ENCODE measurements at regions not wholly inside any gene's neighbourhood (a gene's known extent, or its start where the extent isn't known, plus 50 kb on each side); places are given as distances from the start of the nearest gene placed in this dataset.
"Not testable (repeated sequence)": the region's sequence is repeated elsewhere in the genome, so short reads cannot be mapped to it uniquely, and the experiment has no call there.

DNA sequence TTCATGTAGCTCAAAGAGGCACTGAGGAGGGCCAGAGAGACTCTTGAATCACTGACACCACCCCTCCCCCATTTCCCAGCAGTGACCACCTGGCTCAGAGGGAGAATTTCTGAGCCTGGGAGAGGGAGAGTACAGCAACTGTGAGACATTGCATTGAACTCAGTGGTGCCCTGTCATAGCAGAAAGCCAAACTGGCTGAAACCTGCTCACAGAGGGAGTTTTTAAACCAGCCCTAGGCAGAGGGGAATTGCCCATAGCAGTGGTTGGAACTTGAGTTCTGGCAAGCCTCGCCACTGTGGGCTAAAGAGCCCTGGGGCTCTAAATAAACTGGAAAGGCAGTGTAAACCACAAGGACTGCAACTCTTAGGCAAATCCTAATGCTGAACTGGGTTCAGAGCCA lies 243.1 kb downstream of the ADCYAP1 start:
- no peak for DNase-seq

DNA sequence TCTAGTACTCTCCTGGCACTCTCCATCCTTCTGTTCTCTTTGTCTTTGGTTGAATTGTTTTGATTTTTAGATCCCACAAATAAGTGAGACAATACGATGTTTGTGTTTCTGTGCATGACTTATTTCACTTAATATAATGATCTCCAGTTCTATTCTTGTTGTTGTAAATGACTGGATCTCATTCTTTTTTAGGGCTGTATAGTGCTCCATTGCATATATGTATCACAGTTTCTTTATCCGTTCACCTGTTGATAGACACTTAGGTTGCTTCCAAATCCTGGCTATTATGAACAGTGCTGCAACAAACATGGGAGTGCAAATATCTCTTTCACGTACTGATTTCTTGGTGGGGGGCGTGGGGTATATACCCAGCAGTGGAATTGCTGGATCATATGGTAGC lies 245.0 kb downstream of the ADCYAP1 start:
- DNase-seq: no peak

DNA sequence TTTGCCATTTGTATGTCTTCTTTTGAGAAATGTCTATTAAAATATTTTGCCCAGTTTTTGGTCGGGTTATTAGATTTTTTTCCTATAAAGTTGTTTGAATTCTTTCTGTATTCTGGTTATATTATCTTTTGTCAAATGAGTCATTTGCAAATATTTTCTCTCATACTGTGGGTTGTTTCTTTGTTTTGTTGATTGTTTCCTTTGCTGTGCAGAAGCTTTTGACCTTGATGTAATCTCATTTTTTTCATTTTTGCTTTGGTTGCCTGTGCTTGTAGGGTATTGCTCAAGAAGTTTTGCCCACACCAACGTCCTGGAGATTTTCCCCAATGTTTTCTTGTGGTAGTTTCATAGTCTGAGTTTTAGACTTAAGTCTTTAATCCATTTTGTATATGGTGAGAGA lies 245.7 kb downstream of the ADCYAP1 start:
- no peak for DNase-seq

DNA sequence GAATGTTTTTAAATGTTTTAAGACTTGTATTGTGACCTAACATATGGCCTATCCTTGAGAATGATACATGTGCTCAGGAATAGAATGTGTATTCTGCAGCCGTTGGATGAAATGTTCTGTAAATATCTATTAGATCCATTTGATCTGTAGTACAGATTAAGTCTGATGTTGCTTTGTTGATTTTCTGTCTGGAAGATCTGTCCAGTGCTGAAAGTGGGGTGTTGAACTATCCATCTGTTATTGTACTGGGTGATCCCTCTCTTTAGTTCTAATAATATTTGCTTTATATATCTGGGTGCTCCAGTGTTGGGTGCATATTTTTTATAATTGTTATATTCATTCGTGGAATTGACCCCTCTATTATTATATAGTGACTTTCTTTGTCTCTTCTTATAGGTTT lies 248.3 kb downstream of the ADCYAP1 start:
- DNase-seq: not testable (repeated sequence)

DNA sequence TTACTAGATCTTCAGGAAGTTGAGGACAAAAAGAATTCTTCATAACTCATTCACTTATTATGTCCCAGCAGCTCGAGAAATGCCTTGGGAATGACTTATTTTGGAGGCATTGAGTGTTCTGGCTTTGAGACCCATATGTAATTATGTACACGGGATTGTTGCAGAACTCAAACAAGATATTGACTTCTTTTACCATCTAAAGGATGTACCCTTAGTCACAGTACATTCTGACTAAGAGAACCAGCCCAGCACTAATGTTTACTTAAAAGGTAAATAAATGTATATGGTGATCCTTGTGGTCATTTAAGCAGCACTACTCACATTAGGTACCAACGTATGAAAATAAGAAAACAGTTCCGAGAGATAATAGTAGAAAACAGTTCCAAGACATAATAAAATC lies 268.9 kb downstream of the ADCYAP1 start:
- DNase-seq: no peak

DNA sequence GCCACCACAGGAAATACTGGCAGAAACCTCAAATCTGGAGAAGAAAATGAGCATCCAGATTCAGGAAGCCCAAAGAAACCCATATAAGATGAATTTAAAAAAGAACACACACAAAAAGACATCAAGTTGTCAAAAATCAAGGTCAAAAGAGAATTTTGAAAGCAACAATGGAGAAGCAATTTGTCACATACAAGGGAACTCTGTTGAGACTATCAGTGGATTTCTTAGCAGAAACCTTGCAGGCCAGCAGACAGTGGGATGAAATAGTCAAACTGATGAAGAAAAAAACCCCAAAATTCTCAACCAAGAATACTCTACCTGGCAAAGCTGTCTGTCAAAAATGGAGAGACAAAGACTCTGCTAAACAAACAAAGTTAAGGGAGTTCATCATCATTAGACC lies 272.6 kb downstream of the ADCYAP1 start:
- no peak for DNase-seq

DNA sequence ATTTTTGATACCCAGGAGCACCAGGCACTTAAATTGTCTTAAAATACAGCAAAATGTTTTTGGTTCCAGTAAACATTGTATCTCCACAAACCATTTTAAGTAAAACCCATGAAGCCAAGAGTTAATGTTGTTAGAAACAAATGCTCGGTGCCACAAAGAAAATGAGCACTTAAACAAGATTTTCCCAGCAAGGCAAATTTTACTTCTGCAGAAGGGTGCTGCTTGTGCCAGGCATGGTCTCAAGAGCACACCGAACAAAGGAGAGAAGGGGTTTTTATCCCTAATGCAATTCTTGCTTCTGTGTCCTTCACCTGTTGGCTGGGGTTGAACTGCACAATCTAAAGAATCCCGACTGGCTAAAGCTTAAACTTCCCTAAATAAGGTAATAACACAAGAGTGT lies 286.7 kb downstream of the ADCYAP1 start:
- no peak for DNase-seq

DNA sequence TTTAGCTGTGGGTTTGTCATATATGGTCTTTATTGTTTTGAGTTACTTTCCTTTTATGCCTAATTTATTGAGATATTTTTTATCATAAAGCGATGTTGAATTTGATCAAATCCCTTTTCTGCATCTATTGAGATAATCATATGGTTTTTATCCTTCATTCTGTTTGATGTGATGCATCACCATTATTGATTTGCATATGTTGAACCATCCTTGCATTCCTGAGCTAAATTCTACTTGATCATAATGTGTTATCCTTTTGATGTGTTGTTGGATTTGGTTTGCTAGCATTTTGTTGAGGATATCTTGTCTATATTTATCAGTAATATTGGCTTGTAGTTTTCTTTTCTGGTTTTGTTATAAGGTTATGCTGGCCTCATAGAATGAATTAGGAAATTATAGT lies 308.5 kb downstream of the ADCYAP1 start:
- no peak for DNase-seq

DNA sequence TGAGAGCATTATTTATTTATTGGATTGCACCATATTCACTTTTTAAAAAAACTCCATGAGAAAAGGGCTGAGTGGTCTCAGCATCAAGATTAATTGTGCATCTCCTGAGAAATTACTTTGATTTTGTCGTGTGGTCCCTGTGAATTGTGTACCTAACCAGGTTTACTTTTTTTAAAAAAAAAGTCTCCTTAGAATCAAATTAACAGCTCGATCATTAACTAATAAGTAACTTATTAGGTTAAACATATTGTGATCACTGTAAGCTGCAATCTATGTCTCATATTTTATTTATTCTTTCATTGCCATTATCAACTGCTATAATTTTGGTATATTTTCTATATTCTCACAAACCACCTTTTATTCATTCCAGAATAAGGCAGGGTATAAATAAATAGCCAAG lies 318.2 kb downstream of the ADCYAP1 start:
- no peak for DNase-seq

DNA sequence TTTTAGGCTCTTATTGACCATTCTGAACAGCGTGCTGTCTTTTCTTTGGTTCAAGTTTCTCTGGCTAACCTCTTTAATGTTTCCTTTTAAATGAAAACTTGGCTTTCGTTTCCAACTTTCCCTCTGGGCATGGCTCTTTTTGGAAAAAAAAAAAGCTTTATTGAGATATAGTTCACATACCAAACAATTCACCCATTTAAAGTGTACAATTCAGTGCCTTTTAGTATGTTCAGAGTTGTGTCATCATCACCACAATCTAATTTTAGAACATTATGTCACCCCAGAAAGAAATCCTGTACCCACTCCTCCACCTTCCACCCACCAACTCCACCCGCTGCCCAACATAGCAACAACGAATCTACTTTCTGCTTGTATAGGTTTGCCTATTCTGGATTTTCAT lies 322.4 kb downstream of the ADCYAP1 start:
- DNase-seq: no peak

DNA sequence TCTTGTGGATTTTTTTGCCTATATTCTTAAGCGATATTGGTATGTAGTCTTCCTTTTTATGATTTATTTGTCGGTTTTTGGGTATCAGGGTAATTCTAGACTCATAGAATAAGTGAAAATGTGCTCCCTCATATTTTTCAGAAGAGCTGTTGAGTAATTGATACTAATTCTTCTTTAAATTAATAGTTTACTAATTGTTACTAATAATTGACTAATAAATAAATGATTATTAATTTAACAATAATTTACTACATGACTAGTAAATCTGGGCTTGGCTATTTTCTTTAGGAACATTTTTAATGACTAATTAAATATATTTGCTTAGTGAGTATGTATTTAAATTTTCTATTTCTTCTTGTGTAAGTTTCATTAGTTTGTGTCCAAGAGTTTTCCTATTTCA lies 325.0 kb downstream of the ADCYAP1 start:
- no peak for DNase-seq

DNA sequence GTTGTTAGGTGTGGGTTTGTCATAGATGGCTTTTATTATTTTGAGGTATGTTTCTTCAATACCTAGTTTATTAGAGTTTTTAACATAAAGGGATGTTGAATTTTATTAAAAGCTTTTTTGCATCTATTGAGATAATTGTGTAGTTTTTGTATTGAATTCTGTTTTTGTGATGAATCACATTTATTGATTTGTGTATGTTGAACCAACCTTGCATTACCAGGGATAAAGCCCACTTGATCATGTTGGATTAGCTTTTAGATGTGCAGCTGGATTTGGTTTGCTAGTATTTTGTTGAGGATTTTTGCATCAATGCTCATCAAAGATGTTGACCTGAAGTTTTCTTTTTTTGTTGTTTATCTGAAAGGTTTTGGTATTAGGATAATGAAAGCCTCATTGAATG lies 328.2 kb downstream of the ADCYAP1 start:
- DNase-seq: no peak

DNA sequence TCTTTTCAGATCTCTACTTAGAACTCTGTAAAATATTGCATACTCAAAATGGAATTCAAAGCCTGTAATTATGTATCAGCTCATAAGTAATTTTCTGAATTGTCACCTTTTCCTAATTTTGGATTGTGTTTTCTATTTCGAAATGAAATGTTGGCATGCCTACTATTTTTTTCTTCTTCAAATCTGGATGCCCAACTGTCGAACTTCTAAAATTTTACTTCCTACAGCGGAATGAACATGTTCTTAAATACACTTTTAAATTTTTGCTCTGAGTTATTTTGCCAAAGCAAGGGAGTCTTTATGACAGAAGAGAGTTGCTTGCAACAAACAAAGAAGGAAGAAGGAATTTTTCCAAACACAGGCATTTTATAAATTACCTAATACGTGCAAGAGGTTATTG lies 336.0 kb downstream of the ADCYAP1 start:
- DNase-seq: no peak

DNA sequence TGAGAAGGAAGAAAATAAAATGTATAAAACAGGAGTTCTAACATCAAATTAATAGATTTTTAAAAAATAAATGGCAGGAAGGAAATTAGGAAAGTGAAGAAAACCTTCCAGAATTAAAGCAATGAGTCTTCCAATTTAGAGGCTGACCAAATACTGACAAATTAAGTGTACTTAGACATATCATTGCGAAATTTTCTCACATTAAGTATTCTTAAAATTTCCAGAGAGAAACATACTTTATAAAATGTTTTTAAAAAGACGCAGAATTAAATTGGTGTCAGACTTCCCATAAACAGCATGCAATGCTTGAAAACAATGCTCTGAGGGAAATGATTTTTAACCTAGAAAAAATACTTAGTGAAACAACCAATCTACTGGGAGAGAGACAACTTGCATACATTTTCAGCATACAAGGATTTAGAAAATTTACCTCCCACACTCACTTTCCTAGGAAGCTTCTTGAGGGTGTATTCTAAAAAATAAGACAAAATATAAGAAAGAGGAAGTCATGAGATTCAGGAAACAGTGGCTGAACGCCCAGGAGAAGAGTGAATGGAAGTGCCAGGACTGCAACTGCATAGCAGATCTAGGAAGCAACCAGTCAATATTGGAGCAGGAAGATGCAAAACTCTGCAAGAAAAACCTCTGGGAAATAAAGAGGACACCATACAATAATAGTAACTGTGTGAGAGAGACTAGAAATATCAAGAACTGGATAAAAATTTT lies 339.9 kb downstream of the ADCYAP1 start:
- DNase-seq: no peak

DNA sequence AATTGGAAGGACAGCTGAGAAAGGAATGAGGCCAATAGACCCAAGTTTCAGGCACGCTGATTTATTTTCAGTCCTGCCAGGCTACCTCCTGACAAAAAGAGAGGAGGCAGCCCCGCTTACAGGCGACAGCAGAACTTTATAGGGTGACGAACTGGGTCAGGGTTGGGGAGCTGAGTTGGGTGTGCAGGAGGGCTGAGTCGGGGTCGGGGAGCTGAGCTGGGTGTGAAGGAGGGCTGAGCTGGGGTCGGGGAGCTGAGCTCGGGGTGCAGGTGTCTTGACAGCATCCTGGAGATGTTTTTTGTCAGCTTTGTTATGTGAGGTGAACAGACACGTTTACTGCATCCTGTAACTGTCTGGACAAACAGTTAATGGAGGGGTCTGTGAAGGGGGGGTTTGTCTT lies 342.2 kb downstream of the ADCYAP1 start:
- DNase-seq: no peak

DNA sequence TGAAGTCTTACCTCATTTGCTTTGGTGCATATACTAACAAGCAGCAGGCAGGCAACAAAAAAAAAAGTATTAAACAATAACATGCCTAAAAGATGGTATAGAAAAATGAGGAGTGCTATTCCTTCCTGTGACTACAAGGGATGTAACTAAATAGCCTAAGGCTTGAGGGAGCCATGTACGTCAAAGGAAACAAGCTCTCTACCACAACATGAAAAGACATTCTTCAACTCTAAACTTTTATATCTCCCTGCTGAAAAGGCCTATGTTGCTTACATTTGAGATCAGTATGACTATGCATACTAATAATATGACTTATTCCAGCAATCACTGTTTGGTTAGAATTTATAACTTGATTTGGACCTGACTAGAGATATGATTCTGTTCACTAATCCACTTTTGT lies 347.9 kb downstream of the ADCYAP1 start:
- DNase-seq: no peak

DNA sequence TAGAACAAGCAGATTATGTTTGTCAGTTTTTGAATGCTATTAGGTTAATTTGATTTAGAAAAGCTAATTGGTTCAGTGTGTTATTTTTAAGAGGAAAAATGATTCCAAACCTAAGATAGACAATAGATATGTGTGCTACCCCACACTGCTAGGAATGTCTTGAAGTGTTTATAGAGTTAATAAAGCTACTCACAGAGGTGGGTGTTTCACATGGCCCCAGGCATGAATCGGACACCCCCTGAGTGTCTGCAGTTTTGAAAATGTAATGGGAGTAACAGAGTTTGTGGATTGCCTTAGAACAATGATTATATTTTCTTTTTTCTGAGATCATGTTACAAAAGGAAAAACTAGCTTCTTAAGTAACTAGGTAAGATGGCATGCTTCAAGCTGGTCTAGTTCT lies 348.3 kb downstream of the ADCYAP1 start:
- no peak for DNase-seq

DNA sequence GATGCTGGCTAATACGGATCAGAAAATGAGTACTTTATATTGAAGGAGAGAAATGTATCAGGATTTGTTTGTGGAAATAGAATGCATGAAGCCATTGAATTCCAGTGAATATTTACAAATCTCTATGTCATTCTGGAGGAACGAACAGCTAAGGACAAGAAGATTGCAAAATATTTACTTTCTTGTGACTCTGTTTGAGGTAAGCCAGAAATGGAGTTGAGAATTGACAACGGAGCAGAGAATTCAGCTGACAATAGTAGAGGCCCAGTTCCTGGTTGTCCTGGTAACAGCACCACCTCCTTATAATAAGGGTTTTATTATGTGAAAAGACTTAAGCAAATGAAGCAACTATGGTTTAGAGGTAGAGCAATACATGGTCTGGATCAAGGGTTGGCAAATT lies 349.2 kb downstream of the ADCYAP1 start:
- no peak for DNase-seq

DNA sequence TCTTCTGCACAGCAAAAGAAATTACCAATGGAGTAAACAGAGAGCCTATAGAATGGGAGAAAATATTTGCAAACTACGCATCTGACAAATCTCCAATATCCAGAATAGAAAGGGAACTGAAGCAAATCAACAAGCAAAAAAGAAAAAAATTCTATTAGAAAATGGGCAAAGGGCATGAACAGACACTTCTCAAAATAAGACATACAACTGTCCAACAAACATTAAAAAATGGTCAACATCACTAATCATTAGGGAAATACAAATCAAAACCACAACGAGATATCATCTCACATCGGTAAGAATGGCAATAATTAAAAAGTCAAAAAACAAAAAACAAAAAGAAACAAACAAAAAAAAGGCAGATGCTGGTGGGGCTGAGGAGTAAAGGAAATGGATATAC lies 356.4 kb downstream of the ADCYAP1 start:
- DNase-seq: no peak

DNA sequence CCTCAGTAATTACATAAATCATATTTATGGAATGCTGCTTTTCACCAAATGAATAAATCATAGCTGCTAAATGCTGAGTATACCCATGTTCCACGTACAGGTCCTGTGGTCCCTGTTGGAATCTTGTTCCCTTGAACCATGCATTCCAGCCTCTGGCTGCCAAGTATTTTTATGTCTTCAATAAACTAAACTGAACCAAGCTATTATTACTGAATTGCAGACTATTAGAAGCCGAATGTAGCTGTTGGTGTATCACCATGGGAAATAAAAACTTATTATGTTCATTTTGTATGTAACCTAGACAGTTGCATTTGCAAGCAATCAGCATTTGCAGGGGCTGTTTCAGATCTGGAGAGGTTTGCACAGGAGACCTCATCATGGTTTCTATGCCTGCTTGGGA lies 362.4 kb downstream of the ADCYAP1 start:
- no peak for DNase-seq

DNA sequence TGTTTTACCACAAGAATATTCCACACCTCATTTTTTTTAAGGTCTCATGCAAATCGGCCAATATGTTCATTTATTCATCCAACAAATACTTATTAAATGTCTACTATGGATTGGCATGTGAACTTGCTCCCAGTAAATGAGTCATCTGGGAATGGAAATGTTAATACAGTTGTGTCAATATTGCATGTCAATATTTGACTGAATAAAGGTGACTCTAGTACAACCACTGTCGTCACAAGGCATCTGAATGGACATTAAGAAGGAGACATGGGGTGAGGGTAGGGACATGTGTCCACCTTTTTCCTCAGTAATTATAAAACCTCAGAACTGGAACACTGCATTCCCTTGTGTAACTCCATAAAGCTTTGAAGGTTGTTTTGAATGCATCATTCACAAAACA lies 365.4 kb downstream of the ADCYAP1 start:
- no peak for DNase-seq

DNA sequence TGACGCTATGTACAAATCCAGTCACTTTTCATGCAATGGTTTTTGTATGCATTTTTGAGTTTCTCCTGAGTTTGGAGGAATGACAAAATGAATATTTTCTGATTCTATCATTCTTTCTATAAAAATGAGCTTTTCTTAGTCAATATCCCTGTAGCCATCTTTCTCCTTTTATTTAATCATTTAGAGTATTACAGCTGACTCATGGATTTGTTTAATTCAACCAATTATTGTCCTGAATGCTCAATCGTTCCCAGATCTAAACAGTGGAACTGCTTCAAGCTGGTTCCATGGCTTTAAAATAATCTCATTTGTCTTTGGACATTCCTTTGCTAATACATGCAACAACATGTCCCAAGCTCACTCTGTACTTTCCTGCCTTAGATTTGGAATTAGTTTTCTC lies 368.8 kb downstream of the ADCYAP1 start:
- no peak for DNase-seq

DNA sequence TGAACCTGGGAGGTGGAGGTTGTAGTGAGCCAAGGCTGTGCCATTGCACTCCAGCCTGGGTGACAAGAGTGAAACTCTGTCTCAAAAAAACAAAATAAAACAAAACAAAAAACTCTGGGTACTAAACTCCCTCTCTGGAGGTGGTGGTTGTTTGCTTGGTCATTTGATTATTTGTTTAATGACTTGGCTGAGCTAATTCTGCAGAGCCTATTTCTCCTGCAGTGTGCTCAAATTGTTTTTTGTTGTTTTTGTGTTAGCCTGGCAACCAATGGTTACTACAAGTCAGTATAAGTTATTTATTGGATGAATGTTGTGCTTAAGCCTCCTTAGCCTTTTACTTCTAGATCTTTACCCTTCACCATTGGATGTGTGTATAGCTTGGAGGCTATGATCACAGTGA lies 387.5 kb downstream of the ADCYAP1 start:
- DNase-seq: no peak

DNA sequence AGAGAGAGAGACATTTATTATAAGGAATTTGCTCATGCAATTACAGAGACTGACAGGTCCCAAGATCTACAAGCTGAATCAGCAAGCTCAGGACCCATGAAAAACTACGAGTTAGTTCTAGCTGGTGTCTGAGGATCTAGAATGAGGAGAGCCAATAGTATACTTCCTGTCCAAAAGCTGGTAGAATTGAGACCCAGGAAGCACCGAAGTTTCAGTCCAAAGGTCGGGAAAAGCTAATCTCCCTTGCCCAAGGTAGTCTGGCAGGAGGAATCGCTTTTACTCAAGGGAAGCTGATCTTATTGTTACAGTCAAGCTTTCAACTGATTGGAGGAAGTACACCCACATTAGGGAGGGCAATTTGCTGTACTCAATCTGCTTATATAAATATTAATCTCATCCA lies 389.6 kb downstream of the ADCYAP1 start:
- no peak for DNase-seq

DNA sequence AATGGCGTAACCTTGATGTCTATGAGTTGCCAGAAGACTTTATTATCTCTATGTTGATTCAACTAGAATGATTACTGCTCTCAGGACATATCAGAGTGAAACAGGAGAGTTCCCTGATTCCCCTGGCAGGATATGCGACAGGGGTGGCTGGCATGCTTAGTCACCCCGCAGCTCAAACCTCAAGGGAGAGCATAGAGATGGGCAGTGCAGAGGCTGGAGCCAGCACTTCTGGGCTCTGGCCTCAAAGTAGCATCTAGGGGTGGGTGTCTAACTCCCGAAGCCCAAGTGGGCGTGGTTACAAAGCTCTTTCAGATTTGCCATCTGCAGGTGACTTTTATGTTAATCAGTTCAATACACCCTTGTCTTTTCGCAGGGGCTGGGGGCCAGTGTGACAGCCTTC lies 391.6 kb downstream of the ADCYAP1 start:
- DNase-seq: no peak
